Ectodermal cell (in vitro differentiated cells): ENCODE measurements at regions not wholly inside any gene's neighbourhood (a gene's known extent, or its start where the extent isn't known, plus 50 kb on each side); places are given as distances from the start of the nearest gene placed in this dataset.
"Not testable (repeated sequence)": the region's sequence is repeated elsewhere in the genome, so short reads cannot be mapped to it uniquely, and the experiment has no call there.

Experiments used
- H3K27ac ChIP-seq: 2 replicates; pipeline ENCODE4 v1.7.0; 2013; ENCODE audit warnings: mild to moderate bottlenecking, low read depth, low read length; ENCODE audit not compliant: insufficient read depth, poor library complexity, severe bottlenecking
- H3K27me3 ChIP-seq: 2 replicates; pipeline ENCODE4 v1.7.0; 2013; ENCODE audit warnings: mild to moderate bottlenecking, low read length; ENCODE audit not compliant: insufficient read depth, control insufficient read depth, poor library complexity, severe bottlenecking
- H3K36me3 ChIP-seq: one replicate; pipeline ENCODE4 v1.7.0; 2013; ENCODE audit warnings: low read length; ENCODE audit not compliant: control insufficient read depth, insufficient read depth
- H3K4me1 ChIP-seq: one replicate; pipeline ENCODE4 v1.7.0; 2013; ENCODE audit warnings: low read length; ENCODE audit not compliant: control insufficient read depth, insufficient read depth
- H3K4me3 ChIP-seq: 2 replicates; pipeline ENCODE4 v1.7.0; 2013; ENCODE audit warnings: low read depth, low read length, control low read depth; ENCODE audit not compliant: insufficient read depth
- H3K9me3 ChIP-seq: 2 replicates; pipeline ENCODE4 v1.7.0; 2013; ENCODE audit warnings: mild to moderate bottlenecking, low read length, moderate library complexity; ENCODE audit not compliant: control insufficient read depth
- WGBS, 2 experiments: methylation state at CpG; one replicate each; pipeline ENCODE4 v1.1.7; 2013; ENCODE audit warnings: missing lambda C conversion rate in 2 of 2; 5-methylcytosine and 5-hydroxymethylcytosine counted together

- H3K4me3 ChIP-seq, result no peak overlapping the region
- no peaks in the 10 kb centered on the region for H3K4me1 ChIP-seq
- no peaks in the 10 kb centered on the region for H3K27me3 ChIP-seq
- H3K9me3 ChIP-seq, result no peaks in the 10 kb centered on the region
- H3K36me3 ChIP-seq, result no peaks in the 10 kb centered on the region
- 87 to 90% methylated on average over 3 to 4 of the region's 4 CpGs for WGBS, 2 experiments
- H3K27ac ChIP-seq, result no peak overlapping the region
These were observed 746.1 kb upstream of the EPHA5 start for GRCh38 chr4:66416425-66416824.

GRCh38 chr4:66404141-66404540 lies 733.9 kb upstream of the EPHA5 start:
- WGBS, 2 experiments, result 96 to 97% methylated on average over 4 to 5 of the region's 5 CpGs
- no peaks in the 10 kb centered on the region for H3K4me1 ChIP-seq

GRCh38 chr4:66376921-66377320 lies 706.6 kb upstream of the EPHA5 start:
- no peaks in the 10 kb centered on the region for H3K4me1 ChIP-seq
- H3K36me3 ChIP-seq, result no peaks in the 10 kb centered on the region
- WGBS, 2 experiments, result 91 to 100% methylated on average over 1 of the region's 1 CpG
- no peak overlapping the region for H3K27ac ChIP-seq
- H3K27me3 ChIP-seq, result no peaks in the 10 kb centered on the region
- H3K9me3 ChIP-seq, result no peaks in the 10 kb centered on the region
- no peak overlapping the region for H3K4me3 ChIP-seq

More at GRCh38 chr4:66404141-66404540, 733.9 kb upstream of the EPHA5 start:
- Histone ChIP-seq H3K27me3 (no peaks in the 10 kb centered on the region), H3K9me3 (no peaks in the 10 kb centered on the region), H3K27ac (no peak overlapping the region), H3K36me3 (no peaks in the 10 kb centered on the region), H3K4me3 (no peak overlapping the region)

- Histone ChIP-seq H3K4me1 (no peaks in the 10 kb centered on the region), H3K27me3 (no peaks in the 10 kb centered on the region), H3K9me3 (no peaks in the 10 kb centered on the region)
These were observed 706.1 kb upstream of the EPHA5 start for GRCh38 chr4:66376396-66376795.

GRCh38 chr4:66373268-66373667 lies 703.0 kb upstream of the EPHA5 start:
- Histone ChIP-seq H3K27me3 (no peaks in the 10 kb centered on the region), H3K9me3 (no peaks in the 10 kb centered on the region), H3K27ac (no peak overlapping the region), H3K4me3 (no peak overlapping the region), H3K36me3 (no peaks in the 10 kb centered on the region), H3K4me1 (no peaks in the 10 kb centered on the region)

More at GRCh38 chr4:66376396-66376795, 706.1 kb upstream of the EPHA5 start:
- H3K4me3 ChIP-seq, result no peak overlapping the region
- H3K36me3 ChIP-seq, result no peaks in the 10 kb centered on the region
- H3K27ac ChIP-seq, result no peak overlapping the region

- H3K4me1 ChIP-seq, result no peaks in the 10 kb centered on the region
- 88 to 90% methylated on average over 5 to 6 of the region's 6 CpGs for WGBS, 2 experiments
- H3K27me3 ChIP-seq, result no peaks in the 10 kb centered on the region
- no peaks in the 10 kb centered on the region for H3K36me3 ChIP-seq
- H3K27ac ChIP-seq, result no peak overlapping the region
- H3K4me3 ChIP-seq, result no peak overlapping the region
- no peaks in the 10 kb centered on the region for H3K9me3 ChIP-seq
These were observed 702.4 kb upstream of the EPHA5 start for GRCh38 chr4:66372706-66373105.

GRCh38 chr4:66367043-66367660 lies 696.9 kb upstream of the EPHA5 start:
- Histone ChIP-seq H3K36me3 (no peaks in the 10 kb centered on the region), H3K9me3 (no peaks in the 10 kb centered on the region), H3K4me1 (no peaks in the 10 kb centered on the region), H3K27ac (no peak overlapping the region), H3K27me3 (no peaks in the 10 kb centered on the region), H3K4me3 (no peak overlapping the region)
- WGBS, 2 experiments, result 93 to 95% methylated on average over 5 to 10 of the region's 10 CpGs

GRCh38 chr4:66360395-66360794 lies 690.1 kb upstream of the EPHA5 start:
- not testable (repeated sequence) for H3K36me3 ChIP-seq, H3K27me3 ChIP-seq, H3K4me1 ChIP-seq, H3K9me3 ChIP-seq, H3K27ac ChIP-seq, H3K4me3 ChIP-seq
- WGBS, 2 experiments, result 93 to 94% methylated on average over 6 of the region's 8 CpGs

GRCh38 chr4:66357316-66357715 lies 687.0 kb upstream of the EPHA5 start:
- Histone ChIP-seq H3K27ac (no peak overlapping the region), H3K4me3 (no peak overlapping the region), H3K36me3 (no peaks in the 10 kb centered on the region), H3K9me3 (no peaks in the 10 kb centered on the region), H3K27me3 (no peaks in the 10 kb centered on the region), H3K4me1 (no peaks in the 10 kb centered on the region)
- 78 to 82% methylated on average over 2 of the region's 2 CpGs for WGBS, 2 experiments

GRCh38 chr4:66355328-66355727 lies 685.0 kb upstream of the EPHA5 start:
- no peaks in the 10 kb centered on the region for H3K27me3 ChIP-seq
- no peaks in the 10 kb centered on the region for H3K9me3 ChIP-seq
- no peaks in the 10 kb centered on the region for H3K36me3 ChIP-seq
- H3K27ac ChIP-seq, result no peak overlapping the region
- no peaks in the 10 kb centered on the region for H3K4me1 ChIP-seq
- H3K4me3 ChIP-seq, result no peak overlapping the region
- 80 to 100% methylated on average over 1 to 2 of the region's 2 CpGs for WGBS, 2 experiments

- H3K36me3 ChIP-seq, result no peaks in the 10 kb centered on the region
- no peak overlapping the region for H3K4me3 ChIP-seq
- 90% methylated on average over 1 of the region's 2 CpGs; no CpG with 5 or more reads in 1 of the 2 experiments for WGBS, 2 experiments
- H3K27ac ChIP-seq, result no peak overlapping the region
- H3K9me3 ChIP-seq, result no peaks in the 10 kb centered on the region
- no peaks in the 10 kb centered on the region for H3K4me1 ChIP-seq
- H3K27me3 ChIP-seq, result no peaks in the 10 kb centered on the region
These were observed 681.5 kb upstream of the EPHA5 start for GRCh38 chr4:66351761-66352160.
